GM13976 (cell line): ENCODE measurements at regions not wholly inside any gene's neighbourhood (a gene's known extent, or its start where the extent isn't known, plus 50 kb on each side); places are given as distances from the start of the nearest gene placed in this dataset.
A peak's percentile ranks its signal among the peaks of the same experiment; 100 is the strongest.

Experiments used
- DNase-seq: peaks from one replicate; pipeline ENCODE4 v3.0.0; 2012; ENCODE audit warnings: low spot score
- CTCF ChIP-seq: IDR thresholded peaks from 2 replicates; pipeline ENCODE4 v1.5.1; 2012; ENCODE audit warnings: borderline replicate concordance, mild to moderate bottlenecking; ENCODE audit not compliant: insufficient read depth; ENCODE audit errors: extremely low read depth, missing control alignments, control extremely low read depth
- in situ Hi-C: fragments of 300-500 bp; cut with MboI; formaldehyde crosslinking; loops from one replicate; pipeline ENCODE4 v1.12.0; 2022; ENCODE audit warnings: low sequenced_read_pairs, mixed read lengths, inconsistent platforms; ENCODE audit not compliant: unreplicated experiment

- TF ChIP-seq CTCF = no peak
- DNase-seq = no peak
- in situ Hi-C loops = loop anchor here (25.0 kb wide), 1 partner anchor 360 kb away; the partner anchor contains the start of gene HES1
Observed at GRCh38 chr3:193777524-193777923, 184.5 kb downstream of the OPA1 start.

- in situ Hi-C loops = loop anchor here (25.0 kb wide), 1 partner anchor 359 kb away; the partner anchor contains the start of gene HES1
- no peak for TF ChIP-seq CTCF
- no peak for DNase-seq
Observed at GRCh38 chr3:193778676-193779075, 185.7 kb downstream of the OPA1 start.

GRCh38 chr3:193779933-193780332 lies 186.9 kb downstream of the OPA1 start:
- TF ChIP-seq CTCF = no peak
- in situ Hi-C loops = loop anchor here (25.0 kb wide), 1 partner anchor 357 kb away; the partner anchor contains the start of gene HES1
- DNase-seq = no peak

GRCh38 chr3:193780397-193780796 lies 187.4 kb downstream of the OPA1 start:
- DNase-seq = no peak
- TF ChIP-seq CTCF = no peak
- in situ Hi-C loops = loop anchor here (25.0 kb wide), 1 partner anchor 357 kb away; the partner anchor contains the start of gene HES1

- in situ Hi-C loops = loop anchor here (25.0 kb wide), 1 partner anchor 356 kb away; the partner anchor contains the start of gene HES1
- TF ChIP-seq CTCF = peak; percentile 50
- peak; percentile 66 for DNase-seq
Observed at GRCh38 chr3:193780810-193781478, 187.9 kb downstream of the OPA1 start.

- TF ChIP-seq CTCF = no peak
- DNase-seq = no peak
- in situ Hi-C loops = loop anchor here (25.0 kb wide), 1 partner anchor 355 kb away; the partner anchor contains the start of gene HES1
Observed at GRCh38 chr3:193782276-193782647, 189.3 kb downstream of the OPA1 start.

GRCh38 chr3:193782747-193783146 lies 189.7 kb downstream of the OPA1 start:
- in situ Hi-C loops = loop anchor here (25.0 kb wide), 1 partner anchor 355 kb away; the partner anchor contains the start of gene HES1
- TF ChIP-seq CTCF = no peak
- no peak for DNase-seq
